ENCODE measurements at regions not wholly inside any gene's neighbourhood (a gene's known extent, or its start where the extent isn't known, plus 50 kb on each side); places are given as distances from the start of the nearest gene placed in this dataset.

DNA sequence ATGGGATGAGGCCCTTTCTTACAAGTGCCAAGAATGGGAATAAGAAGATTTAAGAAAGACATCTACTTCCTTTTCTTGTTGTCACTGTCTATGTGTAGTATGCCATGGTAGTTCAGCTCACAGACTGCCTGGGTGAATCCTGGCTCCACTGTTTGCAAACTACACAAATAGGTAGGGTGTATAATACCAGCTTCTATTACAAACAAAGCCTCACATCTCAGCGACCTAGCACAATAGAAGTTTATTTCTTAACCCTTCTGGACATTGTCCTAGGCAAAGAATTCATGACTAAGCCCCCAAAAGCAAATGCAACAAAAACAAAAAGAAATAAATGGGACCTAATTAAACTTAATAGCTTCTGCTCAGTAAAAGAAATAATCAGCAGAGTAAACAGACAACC lies 74.5 kb downstream of the LINC00237 start:
- TF ChIP-seq, protein P1, sequence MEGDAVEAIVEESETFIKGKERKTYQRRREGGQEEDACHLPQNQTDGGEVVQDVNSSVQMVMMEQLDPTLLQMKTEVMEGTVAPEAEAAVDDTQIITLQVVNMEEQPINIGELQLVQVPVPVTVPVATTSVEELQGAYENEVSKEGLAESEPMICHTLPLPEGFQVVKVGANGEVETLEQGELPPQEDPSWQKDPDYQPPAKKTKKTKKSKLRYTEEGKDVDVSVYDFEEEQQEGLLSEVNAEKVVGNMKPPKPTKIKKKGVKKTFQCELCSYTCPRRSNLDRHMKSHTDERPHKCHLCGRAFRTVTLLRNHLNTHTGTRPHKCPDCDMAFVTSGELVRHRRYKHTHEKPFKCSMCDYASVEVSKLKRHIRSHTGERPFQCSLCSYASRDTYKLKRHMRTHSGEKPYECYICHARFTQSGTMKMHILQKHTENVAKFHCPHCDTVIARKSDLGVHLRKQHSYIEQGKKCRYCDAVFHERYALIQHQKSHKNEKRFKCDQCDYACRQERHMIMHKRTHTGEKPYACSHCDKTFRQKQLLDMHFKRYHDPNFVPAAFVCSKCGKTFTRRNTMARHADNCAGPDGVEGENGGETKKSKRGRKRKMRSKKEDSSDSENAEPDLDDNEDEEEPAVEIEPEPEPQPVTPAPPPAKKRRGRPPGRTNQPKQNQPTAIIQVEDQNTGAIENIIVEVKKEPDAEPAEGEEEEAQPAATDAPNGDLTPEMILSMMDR (IDR thresholded peaks at IDR 0.05): no peak
- no peak for TF ChIP-seq POLR2A (IDR thresholded peaks at IDR 0.05)
